Stimulated activated CD4-positive, alpha-beta T cell treated with anti-CD3 and anti-CD28 coated beads, Interleukin-1b, Interleukin-23, amount 100 ng/mL, for 1 hour (primary cell): ENCODE measurements at regions not wholly inside any gene's neighbourhood (a gene's known extent, or its start where the extent isn't known, plus 50 kb on each side); places are given as distances from the start of the nearest gene placed in this dataset.
"Not testable (repeated sequence)": the region's sequence is repeated elsewhere in the genome, so short reads cannot be mapped to it uniquely, and the experiment has no call there.

Source experiments
- DNase-seq, 2 donors: peaks; one replicate each; pipeline ENCODE4 v3.0.0-alpha.2; 2020; ENCODE audit warnings: low read depth in 2 of 2

DNA sequence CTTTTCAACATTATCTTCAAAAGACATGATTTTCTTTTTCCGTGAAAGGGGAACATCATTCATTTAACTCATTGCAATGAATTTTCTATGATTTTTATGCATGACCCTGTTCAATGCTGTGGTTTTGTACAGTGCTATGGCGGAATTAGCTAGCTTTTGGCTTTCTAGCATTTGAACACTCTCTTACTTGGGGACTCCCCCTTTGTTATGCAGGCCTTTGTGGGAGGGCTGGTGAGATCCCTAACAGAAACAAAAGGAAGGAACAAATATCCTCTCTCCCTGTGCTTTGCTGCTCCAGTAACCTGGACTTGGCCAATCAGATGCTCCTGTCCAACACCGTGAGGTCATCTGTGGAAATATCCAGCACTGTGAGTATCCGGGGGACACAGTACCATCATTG lies 353.4 kb upstream of the FZD8 start:
- no peak for DNase-seq

DNA sequence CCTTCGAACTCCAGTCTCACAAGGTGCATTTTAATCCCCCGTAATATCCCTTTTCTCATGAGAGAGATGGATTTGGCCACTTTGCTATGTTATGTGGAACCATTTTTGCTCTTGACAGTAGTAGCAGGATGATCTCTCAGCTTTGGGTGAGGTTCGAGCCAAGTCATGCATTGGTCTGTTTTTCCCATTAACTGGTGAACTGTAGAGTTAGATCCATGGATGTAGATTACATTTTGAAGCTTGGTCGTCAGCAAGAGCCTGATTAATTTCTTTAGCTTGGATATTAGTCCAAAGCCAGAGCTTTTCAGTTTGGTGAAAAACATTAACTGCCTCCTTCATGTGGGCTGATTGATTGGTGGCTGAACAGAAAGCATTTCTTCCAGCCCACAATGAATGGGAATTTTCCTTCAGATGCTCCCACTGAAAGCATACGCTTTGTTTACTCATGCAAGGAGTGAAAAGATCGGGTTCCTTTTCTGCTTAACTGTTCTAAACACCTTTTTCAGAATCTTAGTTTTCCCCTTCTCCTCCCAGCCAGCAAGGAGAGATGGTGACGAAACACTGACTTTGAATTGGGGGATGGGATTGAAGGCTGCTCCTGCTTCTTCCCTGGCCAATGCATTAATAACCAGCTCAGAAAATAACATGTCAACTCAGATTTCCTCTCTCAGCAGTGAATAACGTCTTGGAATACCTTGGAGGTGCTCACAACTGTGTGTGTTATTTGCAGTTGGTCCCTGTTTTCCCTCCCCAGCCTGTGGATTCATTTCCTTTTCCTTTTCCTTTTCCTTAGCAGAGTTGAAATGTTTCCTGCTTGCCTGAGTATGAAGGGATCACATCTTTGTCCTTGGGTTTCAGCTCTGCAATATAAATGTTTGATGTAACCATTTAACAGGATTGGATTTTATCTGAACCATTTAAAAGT lies 351.8 kb upstream of the FZD8 start:
- no peak for DNase-seq

DNA sequence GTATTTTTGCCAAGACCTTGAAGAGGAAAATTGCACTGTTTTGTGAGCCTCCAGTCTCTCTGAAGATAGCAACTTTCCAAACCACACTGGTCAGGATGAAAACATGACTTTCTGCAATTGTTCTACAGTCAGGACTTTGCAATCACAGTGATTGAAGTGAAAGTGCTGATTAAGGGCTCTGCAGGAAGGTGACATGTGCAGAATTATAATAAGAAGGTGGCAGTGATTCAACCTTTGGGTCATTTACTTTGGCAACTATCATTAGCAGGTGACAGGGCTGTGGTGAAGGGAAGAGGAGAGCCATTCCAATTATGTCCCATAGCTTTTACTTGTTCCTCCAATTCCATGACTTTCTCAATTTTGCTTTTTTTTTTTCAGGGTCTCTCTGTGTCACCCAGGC lies 350.0 kb upstream of the FZD8 start:
- no peak for DNase-seq

DNA sequence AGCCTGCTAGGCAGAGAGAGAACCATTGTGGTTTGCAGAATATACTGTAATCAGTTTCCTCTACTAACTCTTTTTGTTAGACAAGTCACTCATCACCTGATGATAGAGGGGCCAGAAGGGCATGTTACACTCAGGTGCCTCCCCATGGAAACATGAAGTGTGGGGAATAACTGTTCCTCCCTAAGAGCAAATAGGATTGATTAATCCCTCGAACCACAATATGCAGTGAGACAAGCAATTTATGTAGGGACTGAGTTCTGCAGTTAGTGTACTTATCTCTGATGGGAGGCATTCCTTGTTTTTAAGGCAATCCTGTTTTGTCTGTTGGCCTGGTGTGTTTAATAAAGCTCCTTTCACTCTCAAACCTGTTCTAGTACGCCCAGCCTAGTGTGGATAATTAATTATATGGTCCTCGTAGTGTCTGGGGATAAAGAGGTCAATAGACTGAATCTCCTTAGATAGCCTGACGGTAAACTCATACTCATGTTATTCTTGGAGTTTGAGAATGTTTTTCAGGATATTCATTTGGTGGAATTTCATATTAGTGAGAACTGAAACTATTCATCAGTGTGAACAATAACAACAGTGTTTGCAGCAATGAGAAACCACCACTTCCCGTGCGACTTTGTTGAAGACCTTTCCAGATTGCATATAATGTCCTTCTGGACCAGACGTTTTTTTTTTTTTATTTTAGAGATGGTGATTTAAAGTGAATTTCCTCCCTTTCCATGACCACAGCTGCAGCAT lies 344.8 kb upstream of the FZD8 start:
- no peak for DNase-seq

DNA sequence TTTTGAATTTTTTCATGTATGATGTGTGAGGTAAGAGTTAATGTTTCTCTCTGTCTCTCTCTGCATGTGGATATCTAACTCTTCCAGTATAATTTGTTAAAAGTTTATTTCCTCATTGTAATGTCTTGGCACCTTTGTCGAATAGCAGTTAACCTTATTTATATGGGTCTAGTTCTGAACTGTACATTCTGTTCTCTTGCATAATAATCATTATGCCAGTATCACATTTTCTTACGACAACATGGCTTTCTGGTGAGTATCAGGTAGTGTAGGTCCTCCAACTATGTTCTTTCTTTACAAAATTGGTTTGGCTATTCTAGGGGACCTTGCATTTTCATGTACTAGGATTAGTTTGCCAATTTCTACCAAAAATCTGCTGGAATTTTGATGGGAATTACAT lies 337.0 kb upstream of the FZD8 start:
- DNase-seq, result no peak

DNA sequence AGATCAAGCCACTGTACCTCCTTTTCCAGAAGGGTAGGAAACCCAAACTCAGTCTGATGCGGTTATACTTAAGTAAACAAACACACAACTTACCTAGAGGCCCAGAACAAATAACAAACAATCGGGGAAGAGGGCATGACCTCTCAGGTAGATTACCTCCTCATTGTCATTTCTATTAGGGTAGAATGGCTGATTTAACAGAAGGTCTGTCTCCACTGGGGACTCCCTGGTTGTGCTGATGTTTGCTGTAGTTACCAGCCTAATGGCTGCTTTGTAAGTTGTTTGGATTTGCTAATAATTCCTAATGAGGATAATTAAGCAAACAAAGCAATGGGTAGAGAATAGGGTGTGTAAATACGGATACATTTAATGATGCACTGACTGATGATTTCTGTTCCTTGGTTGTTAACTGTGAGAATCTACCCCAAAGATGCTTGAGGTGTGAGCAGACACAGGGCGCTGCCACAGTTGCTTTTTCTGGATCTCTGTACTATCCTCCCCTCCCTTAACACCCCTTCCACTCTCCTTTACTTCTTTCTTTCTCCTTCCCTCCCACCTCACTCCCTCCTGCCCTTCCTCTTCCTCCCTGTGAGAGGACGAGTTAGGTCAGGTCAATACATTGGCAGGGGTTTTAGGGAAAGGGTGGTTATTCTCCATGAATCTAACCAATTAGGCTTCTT lies 332.0 kb upstream of the FZD8 start:
- not testable (repeated sequence) for DNase-seq

DNA sequence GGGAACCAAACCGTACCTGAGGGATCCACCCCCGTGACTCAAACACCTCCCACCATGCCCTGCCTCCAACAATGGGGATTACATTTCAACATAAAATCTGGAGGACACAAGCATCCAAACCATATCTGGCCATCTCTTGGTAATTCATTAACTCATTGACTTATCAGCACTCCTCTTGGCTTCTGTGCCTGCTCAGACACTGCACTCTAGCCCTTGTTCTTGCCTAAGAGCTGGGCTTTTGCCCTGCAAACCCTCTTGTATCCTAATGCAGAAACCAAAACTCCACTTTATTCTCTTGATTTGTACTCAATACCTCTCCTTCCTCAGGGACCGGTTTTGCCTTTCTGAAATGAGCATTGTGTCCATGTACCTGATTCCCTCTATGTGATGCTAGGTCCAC lies 330.2 kb upstream of the FZD8 start:
- DNase-seq, result no peak

DNA sequence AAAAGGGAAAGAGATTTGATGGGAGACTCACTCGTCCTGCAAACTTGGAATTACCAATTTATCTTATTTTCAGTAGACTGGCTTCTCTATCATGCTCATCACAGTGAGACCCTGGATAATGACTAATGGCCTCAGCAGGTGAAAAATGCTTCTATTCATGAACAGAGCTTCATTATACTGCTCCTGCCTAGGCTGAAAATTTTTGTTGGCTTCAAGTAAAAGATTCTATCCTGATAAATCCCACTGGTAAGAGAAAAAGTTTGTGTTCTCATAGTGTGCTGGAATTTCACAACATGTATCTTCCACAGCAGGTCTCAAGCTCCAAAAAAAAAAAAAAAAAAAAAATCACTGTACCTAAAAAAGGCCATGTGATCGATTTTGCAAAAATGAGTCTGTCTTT lies 329.3 kb upstream of the FZD8 start:
- no peak for DNase-seq

DNA sequence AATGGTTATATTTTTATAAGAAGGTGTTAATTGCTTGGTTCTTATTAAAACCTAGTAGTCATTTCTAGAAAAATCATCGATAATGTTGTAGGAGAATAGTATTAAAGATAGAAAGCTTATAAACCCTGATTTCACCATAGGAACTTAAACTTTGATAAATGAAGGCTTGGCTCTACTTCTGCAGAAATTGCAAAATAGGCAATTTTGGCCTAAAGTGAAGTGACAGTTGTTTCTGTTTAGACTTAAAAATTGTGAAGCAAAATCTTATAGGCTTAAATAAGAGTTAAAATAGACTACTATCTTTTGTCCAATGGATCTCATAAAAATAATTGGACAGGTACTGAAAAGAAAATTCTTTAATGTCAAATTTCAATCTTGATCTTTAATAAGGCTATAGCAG lies 321.6 kb upstream of the FZD8 start:
- DNase-seq, result no peak

DNA sequence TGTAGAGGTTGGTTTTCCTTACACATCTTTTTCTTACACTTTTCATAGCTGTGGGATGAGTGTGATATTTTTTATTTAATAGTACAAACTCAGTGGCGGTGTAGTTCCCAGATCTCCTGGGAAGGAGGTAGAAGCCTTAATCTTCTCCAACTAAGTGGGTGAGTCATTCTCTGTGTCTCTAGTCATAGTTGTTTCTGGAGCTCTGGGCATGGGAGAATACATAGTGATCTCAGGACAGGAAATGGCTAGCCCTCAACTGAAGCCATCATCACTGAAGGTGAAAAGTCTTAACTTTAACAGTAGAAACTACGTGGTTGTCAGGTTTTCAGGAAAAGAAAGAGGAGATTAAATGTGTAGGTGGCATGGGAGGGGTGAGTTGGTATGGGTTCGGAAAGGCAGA lies 319.4 kb upstream of the FZD8 start:
- DNase-seq, result no peak

DNA sequence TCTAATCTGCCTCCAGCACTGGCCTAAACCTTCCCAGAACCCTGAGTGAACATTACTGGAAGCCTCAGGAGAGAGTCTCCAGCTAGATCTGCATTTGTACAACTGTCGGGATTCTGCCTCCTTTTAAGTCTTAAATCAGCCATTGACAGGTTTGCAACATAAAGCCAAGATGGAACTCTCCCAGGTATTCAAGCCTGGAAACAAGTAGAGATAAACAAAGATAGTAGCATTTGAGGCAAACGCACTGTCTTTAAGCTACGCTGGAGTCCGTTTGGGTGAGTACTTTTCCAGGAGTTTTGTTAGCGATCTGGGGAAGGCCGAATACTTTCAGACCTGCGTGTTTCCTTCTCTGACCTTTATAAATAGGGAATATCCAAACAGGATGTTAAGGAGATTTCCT lies 317.2 kb upstream of the FZD8 start:
- DNase-seq, result no peak

DNA sequence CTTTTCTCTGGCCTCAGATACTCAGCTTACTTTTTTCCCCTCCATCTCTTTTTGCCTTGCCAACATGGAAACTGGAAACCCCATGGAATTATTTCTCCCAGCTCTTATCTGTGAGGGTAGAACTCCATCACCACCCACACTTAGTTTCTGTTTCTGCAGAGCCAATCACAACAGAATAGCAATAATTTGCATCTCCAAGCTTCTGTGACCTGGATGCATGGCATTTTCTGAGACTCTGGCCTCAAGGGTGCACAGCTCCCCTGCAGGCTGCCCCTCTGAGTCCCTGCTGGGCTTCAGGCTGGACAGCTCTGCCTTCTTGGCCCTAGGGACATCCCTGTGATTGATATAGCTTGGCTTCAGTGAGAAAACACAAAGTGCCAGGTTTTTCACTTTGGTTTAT lies 316.5 kb upstream of the FZD8 start:
- DNase-seq, result not testable (repeated sequence)

DNA sequence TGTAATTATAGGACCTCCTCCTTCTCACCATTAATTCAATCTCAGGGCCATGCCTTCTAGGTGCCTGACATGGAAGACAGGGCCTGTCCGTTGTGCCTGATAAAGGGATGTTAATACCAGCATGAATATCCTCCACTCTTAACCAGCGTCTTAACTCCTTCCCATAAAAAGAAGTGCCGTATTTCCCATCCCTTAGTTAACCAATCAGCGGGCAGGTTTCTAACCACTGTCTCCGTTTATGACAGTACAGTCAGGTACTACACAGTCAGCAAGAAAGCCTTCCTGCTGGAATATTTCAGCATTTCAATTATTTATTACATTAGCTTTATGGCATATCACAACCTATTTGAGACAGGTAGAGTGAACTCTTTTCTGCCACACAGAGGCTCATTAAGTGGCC lies 308.6 kb upstream of the FZD8 start:
- DNase-seq, result no peak

DNA sequence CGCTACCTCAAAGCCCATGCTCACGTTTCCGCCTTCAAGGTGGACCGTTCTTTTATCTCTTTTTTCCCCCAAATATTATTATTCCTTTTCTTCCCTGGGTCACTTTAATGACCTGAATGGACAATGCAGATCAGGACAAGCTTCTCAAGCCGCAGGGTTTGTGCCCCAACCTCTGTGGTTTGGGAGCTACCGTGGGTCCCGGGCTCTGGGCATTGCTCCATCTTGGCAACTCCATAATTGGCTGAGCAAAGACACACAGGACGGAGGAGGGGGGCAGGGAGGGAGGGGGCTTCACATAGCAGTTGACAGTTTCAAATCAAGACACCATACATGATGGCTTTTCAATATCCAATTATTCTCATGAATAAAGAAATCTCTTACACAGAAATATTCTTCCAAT lies 308.1 kb upstream of the FZD8 start:
- no peak for DNase-seq

DNA sequence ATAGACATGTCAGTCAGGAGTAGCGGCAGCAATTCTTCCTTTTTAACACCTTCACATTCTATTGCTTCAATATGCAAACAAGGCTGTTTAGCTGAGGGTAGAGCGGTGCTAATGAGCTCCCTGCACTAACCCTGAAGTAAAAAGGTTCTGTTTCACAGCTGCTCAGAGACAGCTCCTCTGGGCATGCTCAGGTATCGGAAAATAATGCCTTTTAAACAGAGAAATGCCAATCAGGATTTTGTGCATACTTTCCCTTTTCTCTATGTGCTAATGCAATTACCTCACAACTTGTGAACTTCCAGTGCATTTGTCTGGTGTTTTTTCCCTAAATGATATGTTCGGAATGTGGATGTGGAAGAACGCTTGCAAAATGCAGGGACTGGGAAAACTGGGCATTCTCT lies 307.7 kb upstream of the FZD8 start:
- DNase-seq, result no peak

DNA sequence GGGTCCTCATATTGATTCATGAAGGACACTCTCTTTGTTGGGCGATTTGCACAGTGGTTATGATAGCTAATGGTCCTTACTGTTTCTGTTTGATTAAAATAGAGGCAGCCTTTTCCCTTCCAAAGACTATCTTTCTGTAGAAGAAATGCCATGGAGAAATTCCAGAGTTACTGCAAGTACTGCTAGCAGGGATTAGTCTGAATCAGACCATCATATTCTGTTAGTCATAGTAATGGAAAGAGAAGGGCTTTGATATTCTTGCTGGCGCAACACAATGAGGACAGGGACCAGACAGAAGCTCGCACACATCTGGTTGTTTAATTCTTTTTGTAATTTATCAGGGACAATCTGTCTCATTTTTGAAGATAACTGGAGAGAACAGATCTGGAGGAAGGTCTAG lies 304.5 kb upstream of the FZD8 start:
- no peak for DNase-seq

DNA sequence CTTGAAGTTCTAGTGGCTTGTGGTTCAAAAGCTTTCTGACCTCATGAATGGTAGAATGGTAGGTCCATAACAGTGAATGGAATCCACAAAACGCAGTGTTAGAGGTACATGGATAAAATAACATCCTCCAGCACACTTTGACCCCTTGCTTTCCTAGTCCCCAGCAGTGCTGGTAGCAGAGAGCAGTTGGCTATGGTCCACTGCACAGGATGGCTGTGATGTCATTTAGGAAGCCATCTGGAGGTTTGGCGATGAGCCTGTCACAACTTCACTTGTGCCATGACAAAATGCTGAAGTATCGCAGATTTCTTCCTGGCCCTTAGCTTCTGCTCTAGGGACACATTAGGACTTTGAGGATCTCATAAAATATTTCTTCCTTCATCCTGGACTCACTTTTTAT lies 300.0 kb upstream of the FZD8 start:
- DNase-seq, result no peak

DNA sequence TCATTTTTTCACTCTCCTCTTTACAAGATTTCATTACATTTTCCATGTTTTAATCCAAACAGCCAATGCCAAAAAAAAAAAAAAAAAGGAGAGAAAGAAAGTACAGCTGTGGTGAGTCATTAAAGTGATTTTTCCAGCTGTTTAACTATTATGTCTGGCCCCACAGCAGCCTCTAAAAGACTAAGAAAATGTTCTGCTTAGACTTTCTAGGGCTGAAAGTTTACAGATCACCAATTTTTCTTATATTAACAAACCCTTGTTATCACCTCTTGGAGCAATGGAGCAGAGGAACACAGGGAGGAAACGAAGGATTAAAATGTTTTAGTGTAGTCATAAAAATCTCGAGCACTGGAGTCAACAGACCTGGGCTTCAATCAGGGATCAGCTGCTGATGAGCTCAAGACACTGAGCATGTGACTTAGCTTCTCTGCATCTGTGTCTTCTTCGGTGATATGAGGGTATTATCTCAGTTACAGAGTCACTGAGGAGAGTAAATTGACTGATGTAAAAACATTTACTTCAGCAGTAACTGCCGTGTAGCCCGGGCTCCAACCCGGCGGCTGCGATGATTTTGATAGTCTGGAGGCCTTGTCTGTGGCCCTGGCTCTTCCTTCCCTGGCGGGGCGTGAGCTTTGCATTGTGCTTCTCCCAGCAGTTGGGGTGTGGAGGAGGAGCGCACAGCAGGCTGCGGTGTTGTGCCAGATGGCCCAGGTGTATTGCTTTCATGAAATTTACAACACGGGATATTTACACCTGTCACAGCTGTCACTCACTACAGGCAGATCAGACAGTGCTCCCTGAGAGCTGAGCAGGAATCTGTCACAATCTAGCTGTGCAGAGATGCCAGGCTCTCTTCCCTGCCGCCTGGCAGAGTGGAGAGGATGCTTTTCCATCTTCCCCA lies 298.3 kb upstream of the FZD8 start:
- no peak for DNase-seq

DNA sequence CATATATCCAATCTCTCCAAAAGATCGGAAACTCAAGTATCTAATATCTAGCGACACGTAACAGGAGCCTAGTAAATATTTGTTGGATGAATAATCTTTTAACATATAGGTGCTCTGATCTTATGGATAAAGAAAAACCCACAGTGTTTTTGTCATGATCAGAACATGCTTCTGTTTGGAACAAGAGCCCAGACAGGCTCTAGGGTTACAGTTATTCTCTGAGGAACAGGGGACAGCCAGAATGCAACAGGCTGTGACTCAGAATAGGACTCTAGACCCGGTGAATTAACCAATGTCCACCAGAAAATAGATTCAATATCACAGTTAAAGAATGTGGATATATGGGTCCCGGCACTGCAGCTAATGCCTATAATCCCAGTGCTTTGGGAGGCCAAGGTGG lies 296.1 kb upstream of the FZD8 start:
- DNase-seq, result no peak

DNA sequence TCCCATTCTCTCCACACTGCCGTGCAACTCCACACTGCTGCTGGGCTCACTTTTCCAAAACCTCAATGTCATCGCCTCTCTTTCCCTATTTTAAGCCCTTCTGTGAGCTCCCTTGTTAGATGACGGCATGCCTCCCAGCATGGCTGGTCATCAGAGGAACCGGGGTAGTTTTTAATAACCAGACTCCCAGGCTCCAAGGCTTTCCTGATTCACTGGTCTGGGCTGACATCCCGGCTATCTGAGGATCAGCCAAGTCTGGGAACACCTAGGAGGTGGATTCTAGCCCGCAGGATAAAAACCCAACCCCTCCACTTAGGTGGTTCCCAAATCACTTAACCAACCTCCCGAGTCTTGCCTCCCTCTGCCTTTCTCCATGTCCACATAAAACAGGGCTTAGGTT lies 295.4 kb upstream of the FZD8 start:
- no peak for DNase-seq

DNA sequence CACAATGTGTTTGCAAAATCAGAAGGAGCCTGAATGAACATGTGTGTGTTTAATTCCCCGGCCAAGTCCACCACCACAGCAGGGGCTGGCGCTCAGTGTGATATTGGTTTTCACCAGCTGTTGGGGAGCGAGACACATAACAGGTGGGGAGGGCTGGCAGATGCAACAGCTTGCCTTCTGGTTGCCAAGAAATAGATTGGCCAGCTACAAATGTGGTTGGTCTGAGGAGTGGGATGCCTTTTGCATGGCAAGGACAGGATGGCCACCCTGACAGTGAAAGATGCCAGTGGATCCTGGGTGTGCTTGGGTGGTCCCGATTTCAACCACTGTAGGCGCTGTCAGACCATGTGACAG lies 292.5 kb upstream of the FZD8 start:
- no peak for DNase-seq
